D341Med (cell line): ENCODE measurements at regions not wholly inside any gene's neighbourhood (a gene's known extent, or its start where the extent isn't known, plus 50 kb on each side); places are given as distances from the start of the nearest gene placed in this dataset.

Experiments
- DNase-seq: peaks from one replicate; pipeline ENCODE4 v3.0.0; 2012; ENCODE audit warnings: low spot score

DNA sequence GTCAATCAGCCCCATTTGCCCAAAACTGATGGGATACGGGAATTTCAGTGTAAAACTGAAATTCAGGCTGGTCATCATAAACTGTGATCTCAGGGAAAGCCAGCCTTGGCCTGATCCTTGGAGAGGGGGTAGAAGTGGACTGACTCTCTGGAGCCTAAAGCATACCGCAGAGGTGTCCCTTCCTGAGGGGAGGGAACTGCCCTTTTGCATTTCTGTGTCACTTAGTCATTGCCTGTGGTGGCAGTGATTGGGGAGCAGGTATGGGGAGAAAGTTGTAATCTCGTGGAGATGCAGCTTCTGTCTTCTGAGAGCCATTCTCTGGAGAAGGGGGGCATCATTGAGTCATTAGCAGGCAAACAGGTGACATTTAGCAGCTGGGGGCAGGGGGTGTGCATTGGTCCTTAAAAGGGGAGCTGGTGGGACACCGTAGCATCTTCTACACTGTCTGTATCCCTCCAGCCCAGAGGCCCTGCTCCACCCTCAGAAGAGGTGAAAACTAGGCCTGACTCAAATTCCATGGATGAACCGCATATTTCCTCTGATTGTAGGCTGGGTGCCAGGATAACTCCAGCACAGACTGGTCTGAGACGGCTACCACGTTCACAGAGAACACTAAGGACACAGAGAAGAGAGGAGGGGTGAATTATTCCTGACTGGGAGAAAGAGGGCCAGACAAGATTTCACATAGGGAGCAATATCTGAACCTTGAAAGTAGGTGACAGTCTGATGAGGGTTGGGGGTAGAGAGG, 143.3 kb downstream of the SEC61B start:
- DNase-seq, result no peak

DNA sequence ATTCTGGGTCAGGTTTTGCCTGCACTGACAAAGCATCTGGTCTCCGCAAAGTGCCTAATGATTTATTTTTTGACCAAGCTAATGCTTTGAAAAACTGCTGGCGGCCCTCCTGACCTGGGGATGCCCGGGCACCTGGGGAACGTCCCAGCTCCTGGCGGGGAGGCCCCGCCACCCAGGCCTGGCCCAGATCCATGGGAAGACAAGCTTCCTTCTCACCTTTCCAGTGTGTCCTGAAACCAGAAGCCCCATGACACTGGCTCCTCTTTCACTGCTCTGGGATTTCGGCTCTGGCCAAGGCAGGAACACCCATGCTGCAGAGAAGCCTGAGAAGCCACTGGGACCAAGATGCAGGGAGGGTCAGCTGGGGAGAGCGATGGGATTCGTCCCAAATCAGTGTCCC, 144.1 kb downstream of the SEC61B start:
- no peak for DNase-seq

GRCh38 chr9:99366621-99367020, 144.5 kb downstream of the SEC61B start:
- no peak for DNase-seq

GRCh38 chr9:99368341-99369326, 146.6 kb downstream of the SEC61B start:
- no peak for DNase-seq

GRCh38 chr9:99369327-99369722, 147.2 kb downstream of the SEC61B start:
- DNase-seq, result no peak

- DNase-seq, result no peak
These were observed 148.3 kb downstream of the SEC61B start for GRCh38 chr9:99370376-99370775.

GRCh38 chr9:99371376-99371775, 149.3 kb downstream of the SEC61B start:
- DNase-seq, result no peak

GRCh38 chr9:99373912-99374311, 151.8 kb downstream of the SEC61B start:
- no peak for DNase-seq

GRCh38 chr9:99374793-99375192, 152.7 kb downstream of the SEC61B start:
- no peak for DNase-seq

DNA sequence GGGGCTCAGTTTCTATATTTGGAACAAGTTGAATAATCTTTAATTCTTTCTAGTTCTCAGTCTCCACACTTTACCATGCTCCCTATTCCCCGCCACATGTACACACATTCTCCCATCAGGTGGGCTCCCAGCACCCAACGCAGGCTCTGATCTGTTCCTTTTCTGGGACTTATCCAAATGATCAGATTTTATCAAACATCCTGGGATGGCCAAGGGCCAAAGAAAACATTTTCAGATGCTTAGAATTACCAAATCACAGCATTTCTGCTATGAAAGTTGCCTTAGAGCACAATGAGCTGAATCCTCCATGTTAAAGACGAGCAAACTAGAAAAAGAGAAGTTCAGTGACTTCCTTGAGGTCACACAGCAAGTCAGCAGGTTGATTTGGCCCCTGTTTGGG, 153.4 kb downstream of the SEC61B start:
- DNase-seq, result no peak

DNA sequence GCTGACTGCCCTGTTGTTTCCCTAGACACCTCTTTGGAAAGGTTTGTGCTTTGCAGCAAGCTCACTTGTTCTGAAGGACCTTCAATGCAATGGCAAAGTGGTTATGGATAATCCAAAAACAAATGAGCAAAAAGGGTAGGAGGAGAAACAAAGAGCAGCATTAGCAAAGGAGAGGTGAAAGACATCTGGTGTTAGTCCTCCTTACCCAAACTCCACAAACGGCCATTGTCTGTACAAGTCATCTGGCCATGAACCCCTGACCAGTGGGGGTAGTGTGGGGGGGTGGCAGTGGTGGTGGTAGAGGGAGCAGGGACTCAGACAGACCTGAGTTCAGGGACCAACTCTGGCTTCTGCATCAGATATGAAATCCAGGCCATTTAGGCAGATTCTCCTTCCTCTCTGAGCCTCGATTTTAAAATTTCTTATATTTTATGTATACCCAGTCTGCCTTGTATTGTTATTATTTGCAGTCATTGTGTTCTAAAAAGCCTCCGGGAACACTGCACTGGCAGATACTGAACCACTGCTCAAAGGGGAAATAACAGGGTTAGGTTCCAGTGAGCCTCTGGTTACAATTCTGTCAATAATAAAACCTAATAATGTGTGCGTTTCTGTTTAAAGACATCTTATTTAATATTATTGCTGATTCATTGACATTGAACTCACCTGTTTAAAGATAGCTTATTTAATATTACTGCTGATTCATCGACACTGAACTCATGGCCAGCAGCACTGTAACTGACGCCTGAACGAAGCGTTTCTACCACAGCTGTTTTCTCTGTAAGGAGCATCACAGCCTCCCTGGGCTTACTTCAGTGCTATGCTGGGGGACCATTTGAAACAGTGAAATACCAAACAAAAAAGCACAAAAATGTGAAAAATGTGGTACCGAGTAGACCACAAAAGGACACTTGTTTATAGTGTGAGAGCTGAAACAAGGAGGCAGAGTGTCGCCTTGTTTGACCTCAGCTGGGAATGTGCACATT, 156.0 kb downstream of the SEC61B start:
- no peak for DNase-seq

- DNase-seq, result no peak
These were observed 161.5 kb downstream of the SEC61B start for GRCh38 chr9:99383536-99383935.

- no peak for DNase-seq
These were observed 163.1 kb downstream of the SEC61B start for GRCh38 chr9:99385215-99385614.

- DNase-seq, result peak; percentile 80
These were observed 163.8 kb downstream of the SEC61B start for GRCh38 chr9:99385814-99386279.

GRCh38 chr9:99387431-99387830, 165.3 kb downstream of the SEC61B start:
- DNase-seq, result no peak

DNA sequence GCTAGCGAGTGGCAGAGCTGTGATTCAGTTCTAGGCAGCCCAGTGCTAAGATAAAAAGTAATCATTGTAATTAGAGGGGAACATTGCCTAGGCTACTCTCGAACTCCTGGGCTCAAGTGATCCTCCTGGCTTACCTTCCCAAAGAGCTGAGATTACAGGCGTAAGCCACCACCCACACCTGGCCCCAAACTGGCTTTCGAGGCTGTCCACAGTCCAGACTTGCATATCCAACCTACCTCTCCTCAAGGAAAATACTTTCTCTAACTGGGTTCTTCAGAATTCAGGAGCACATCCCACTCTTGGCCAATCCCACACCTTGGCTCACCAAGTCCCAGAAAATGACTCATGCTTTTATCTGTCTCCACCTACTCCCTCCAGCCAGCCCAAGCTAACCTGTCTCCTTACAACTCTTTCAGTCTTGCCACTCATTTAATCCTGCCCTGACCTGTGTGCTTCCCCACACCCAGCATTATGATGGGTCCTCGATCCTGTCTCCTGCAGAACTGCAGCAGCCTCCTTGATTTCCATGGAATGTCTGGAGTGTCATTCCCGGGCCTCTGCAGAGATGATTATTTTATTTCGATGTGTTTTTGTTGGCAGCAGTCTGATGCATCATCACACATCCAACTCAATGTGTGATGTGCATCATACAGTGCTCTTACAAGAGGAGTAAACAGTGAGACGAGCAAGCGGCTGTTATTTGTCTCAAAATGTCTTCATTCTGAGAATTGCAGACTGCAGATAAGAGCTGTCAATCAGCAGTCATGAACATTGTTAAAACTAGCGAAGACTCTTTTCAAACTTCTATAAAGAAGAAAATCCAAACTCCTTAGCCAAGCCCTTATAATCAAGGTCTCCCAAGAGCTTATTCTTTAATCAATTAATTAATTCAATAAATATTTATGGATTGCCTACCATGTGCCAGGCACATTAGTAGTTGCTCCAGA, 167.3 kb downstream of the SEC61B start:
- no peak for DNase-seq

DNA sequence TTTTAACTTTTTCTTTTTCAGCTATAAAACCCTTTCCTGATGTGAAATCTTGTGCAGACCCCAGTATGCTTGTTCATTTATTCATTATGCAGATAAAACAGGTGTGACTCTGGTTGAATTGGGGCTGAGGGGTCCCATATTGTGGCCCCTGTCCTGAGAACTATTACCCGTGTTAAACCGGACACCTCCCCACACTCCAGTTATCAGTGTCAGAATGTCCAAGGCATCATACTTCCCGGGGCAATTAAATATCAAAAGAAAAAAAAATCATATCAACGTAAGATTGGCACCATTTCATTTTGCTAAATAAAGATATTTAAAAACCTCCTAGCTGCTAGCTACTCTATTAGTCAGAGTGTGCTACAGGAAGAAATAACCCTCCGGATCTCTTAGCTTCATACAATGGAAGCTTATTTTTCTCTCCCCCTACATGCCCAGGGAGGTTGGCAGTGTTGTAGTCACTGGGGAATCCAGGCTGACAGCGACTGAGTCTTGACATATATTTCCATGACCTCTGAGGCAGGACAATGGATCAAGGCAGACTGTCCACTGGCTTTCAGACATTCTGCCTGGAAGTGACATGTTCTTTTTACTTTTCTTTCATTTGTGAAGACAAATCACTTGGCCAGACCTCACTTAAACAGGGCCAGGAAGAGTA, 170.0 kb downstream of the SEC61B start:
- no peak for DNase-seq

GRCh38 chr9:99392986-99393385, 170.9 kb downstream of the SEC61B start:
- DNase-seq, result no peak

DNA sequence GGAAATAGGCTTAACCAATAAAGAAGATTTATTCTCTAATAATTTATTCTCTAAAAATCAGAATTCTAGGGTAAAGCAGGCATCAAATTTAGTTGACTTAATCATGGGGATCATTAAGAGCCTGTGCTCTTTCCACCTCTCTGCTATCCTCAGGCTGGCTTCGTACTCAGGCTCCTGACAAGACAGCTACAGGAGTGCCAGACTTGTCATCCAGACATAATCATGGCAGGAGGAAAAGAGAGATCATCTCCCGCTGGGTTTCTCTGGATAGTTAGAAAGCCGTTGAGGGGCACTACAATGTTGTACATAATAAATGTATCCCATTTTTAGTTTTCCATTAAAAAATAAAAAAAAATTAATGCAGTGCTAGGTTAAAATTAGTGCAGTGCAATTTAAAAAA, 171.9 kb downstream of the SEC61B start:
- no peak for DNase-seq

DNA sequence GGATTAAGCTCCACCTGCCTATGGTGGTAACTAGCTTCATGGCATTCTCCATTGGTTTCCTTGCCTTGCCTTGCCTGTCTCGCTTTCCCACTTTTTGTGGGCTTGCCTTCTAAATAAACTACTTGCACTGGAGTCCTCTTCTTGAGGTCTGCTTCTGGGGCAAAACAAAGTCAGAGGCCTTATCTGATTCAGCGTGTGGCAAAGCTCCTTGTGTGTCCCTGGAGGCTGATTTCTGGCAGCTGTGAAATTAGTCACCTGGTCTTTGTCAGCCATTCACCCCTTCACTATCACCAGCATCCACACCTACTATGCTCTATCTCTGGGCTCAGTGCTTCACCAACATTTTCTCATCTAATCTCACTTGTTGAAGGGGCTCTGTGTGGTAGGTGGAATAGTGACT, 176.2 kb downstream of the SEC61B start:
- peak; percentile 56 for DNase-seq
